Neural progenitor cell (in vitro differentiated cells): ENCODE measurements at regions not wholly inside any gene's neighbourhood (a gene's known extent, or its start where the extent isn't known, plus 50 kb on each side); places are given as distances from the start of the nearest gene placed in this dataset.

Experiments used
- EZH2 ChIP-seq: fragments of 200-600 bp; sonication (generic); IDR thresholded peaks from 2 replicates; pipeline ENCODE4 v1.6.1; 2017; ENCODE audit warnings: antibody characterized with exemption, mild to moderate bottlenecking, moderate library complexity
- EZH2phosphoT487 ChIP-seq: fragments of 200-600 bp; sonication (generic); IDR thresholded peaks from 2 replicates; pipeline ENCODE4 v1.6.1; 2017; ENCODE audit warnings: antibody characterized with exemption
- TF ChIP-seq, protein P1 (sequence below): fragments of 200-600 bp; sonication (generic); IDR thresholded peaks from 2 replicates; pipeline ENCODE4 v1.5.1; 2017; ENCODE audit warnings: antibody characterized with exemption, mild to moderate bottlenecking

DNA sequence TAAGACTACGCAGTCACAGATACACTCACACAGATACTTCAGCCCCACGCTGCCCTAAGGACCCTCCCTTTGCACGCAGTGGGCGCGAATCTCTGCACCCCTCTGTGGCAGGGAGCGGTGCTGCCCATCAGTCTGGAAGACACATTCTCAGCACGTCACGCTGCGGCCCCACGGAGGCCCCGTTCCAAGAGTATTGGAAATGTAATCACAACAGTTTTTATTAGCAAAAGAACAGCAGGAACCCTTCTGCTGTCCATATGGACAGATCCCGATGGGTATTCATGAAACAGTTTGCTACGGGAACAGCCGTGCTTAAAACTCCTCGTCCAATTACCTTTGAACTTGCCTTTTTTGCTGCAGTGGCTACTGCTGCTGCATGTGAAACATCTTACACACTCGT lies 131.0 kb downstream of the RPS24 start:
- TF ChIP-seq, protein P1, sequence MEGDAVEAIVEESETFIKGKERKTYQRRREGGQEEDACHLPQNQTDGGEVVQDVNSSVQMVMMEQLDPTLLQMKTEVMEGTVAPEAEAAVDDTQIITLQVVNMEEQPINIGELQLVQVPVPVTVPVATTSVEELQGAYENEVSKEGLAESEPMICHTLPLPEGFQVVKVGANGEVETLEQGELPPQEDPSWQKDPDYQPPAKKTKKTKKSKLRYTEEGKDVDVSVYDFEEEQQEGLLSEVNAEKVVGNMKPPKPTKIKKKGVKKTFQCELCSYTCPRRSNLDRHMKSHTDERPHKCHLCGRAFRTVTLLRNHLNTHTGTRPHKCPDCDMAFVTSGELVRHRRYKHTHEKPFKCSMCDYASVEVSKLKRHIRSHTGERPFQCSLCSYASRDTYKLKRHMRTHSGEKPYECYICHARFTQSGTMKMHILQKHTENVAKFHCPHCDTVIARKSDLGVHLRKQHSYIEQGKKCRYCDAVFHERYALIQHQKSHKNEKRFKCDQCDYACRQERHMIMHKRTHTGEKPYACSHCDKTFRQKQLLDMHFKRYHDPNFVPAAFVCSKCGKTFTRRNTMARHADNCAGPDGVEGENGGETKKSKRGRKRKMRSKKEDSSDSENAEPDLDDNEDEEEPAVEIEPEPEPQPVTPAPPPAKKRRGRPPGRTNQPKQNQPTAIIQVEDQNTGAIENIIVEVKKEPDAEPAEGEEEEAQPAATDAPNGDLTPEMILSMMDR: no peak
- TF ChIP-seq EZH2 (no peak), EZH2phosphoT487 (no peak)
